H1 (cell line): ENCODE measurements at regions not wholly inside any gene's neighbourhood (a gene's known extent, or its start where the extent isn't known, plus 50 kb on each side); places are given as distances from the start of the nearest gene placed in this dataset.

Experiments
- CTCF ChIA-PET: fragments of 300-600 bp; sonication (Branson Sonifier 250); formaldehyde crosslinking; loops from one replicate; lab custom pipeline; 2021; ENCODE audit not compliant: partially characterized antibody; lab: Charles Lee
- POLR2A ChIA-PET: fragments of 300-600 bp; sonication (Branson Sonifier 250); formaldehyde crosslinking; loops from one replicate; lab custom pipeline; 2021; ENCODE audit warnings: inconsistent platforms; ENCODE audit not compliant: partially characterized antibody; lab: Charles Lee
- DNase-seq, 2 experiments: peaks; one replicate each; pipeline versions ENCODE4 v3.0.0 to v3.0.0-alpha.2; 2010 to 2022; ENCODE audit warnings: low spot score in 2 of 2, low read depth in 1 of 2, mixed read lengths in 1 of 2
- FAIRE-seq: peaks from 2 replicates; lab custom pipeline; 2011; peaks lifted over from hg19 to GRCh38; lab: Jason Lieb, UNC
- H2AFZ ChIP-seq: 2 replicates; pipeline ENCODE4 v1.8.1; 2012; ENCODE audit warnings: low read length, inconsistent platforms
- H2AK5ac ChIP-seq: 2 replicates; pipeline ENCODE4 v1.6.1; 2013; ENCODE audit warnings: low read depth, low read length
- H2BK120ac ChIP-seq: replicated peaks from 2 replicates; pipeline ENCODE3; 2013; ENCODE audit warnings: low read depth, low read length, inconsistent platforms
- H2BK12ac ChIP-seq: 2 replicates; pipeline ENCODE4 v1.6.1; 2013; ENCODE audit warnings: low read depth, low read length
- H2BK15ac ChIP-seq: 2 replicates; pipeline ENCODE4 v1.6.1; 2013; ENCODE audit warnings: low read length
- H2BK20ac ChIP-seq: 2 replicates; pipeline ENCODE4 v1.6.1; 2013; ENCODE audit warnings: low read length
- H2BK5ac ChIP-seq: 2 replicates; pipeline ENCODE4 v1.6.1; 2013; ENCODE audit warnings: low read depth, low read length
- H3K14ac ChIP-seq: 2 replicates; pipeline ENCODE4 v1.6.1; 2013; ENCODE audit warnings: inconsistent platforms; ENCODE audit not compliant: insufficient read length
- H3K18ac ChIP-seq: 2 replicates; pipeline ENCODE4 v1.6.1; 2013; ENCODE audit warnings: low read length; ENCODE audit errors: extremely low read depth
- H3K23ac ChIP-seq: 2 replicates; pipeline ENCODE4 v1.6.1; 2013; ENCODE audit warnings: inconsistent platforms; ENCODE audit not compliant: insufficient read length
- H3K23me2 ChIP-seq: 2 replicates; pipeline ENCODE4 v1.6.1; 2013; ENCODE audit warnings: low read depth, low read length
- H3K27ac ChIP-seq: 2 replicates; pipeline ENCODE4 v1.6.1; 2011; ENCODE audit warnings: low read depth, low read length, inconsistent platforms
- H3K27me3 ChIP-seq, 4 experiments: replicated peaks in 1 of 4; 1 replicate in 1 of 4; 2 replicates in 3 of 4; pipeline versions ENCODE4 v1.6.1 to v1.8.1; 2011 to 2013; ENCODE audit warnings: low read length in 3 of 4, mild to moderate bottlenecking in 3 of 4, inconsistent platforms in 2 of 4, mixed read lengths in 2 of 4, moderate library complexity in 1 of 4; ENCODE audit not compliant: control insufficient read depth in 3 of 4, insufficient read depth in 3 of 4; ENCODE audit errors: extremely low read depth in 1 of 4
- H3K36me3 ChIP-seq, 4 experiments: 2 replicates each; pipeline versions ENCODE4 v1.6.1 to v1.8.1; 2011 to 2013; ENCODE audit warnings: mild to moderate bottlenecking in 4 of 4, low read length in 3 of 4, moderate library complexity in 2 of 4, control low read depth in 1 of 4, inconsistent platforms in 1 of 4; ENCODE audit not compliant: insufficient read depth in 4 of 4, control insufficient read depth in 2 of 4
- H3K4ac ChIP-seq: replicated peaks from 2 replicates; pipeline ENCODE3; 2013; ENCODE audit warnings: low read length, low read depth, mixed read lengths, inconsistent platforms; ENCODE audit not compliant: insufficient read length
- H3K4me1 ChIP-seq, 4 experiments: replicated peaks in 1 of 4; 1 replicate in 1 of 4; 2 replicates in 3 of 4; pipeline versions ENCODE4 v1.6.1 to v1.8.1; 2011 to 2013; ENCODE audit warnings: low read length in 3 of 4, inconsistent platforms in 2 of 4, mixed read lengths in 1 of 4; ENCODE audit not compliant: insufficient read depth in 4 of 4, control insufficient read depth in 3 of 4
- H3K4me2 ChIP-seq, 2 experiments: 2 replicates each; pipeline versions ENCODE4 v1.6.1 to v1.8.1; 2011 to 2013; ENCODE audit warnings: low read depth in 2 of 2, low read length in 2 of 2, control low read depth in 1 of 2, inconsistent platforms in 1 of 2, mild to moderate bottlenecking in 1 of 2; ENCODE audit not compliant: insufficient read depth in 1 of 2
- H3K4me3 ChIP-seq, 4 experiments: fragments of 200-600, 300-600 bp in 1 of 4; sonication (generic), shearing (Covaris generic), sonication (Bioruptor Twin) in 1 of 4; 2 replicates each; pipeline versions ENCODE4 v1.5.1 to v1.8.1; 2011 to 2016; ENCODE audit warnings: low read length in 4 of 4, low read depth in 3 of 4, control low read depth in 2 of 4, inconsistent platforms in 2 of 4, mild to moderate bottlenecking in 2 of 4, mixed read lengths in 1 of 4, moderate library complexity in 1 of 4; ENCODE audit not compliant: insufficient read depth in 2 of 4; ENCODE audit errors: extremely low read depth in 1 of 4
- H3K56ac ChIP-seq: replicated peaks from 2 replicates; pipeline ENCODE3; 2013; ENCODE audit warnings: low read depth, mild to moderate bottlenecking, mixed read lengths, low read length, inconsistent platforms; ENCODE audit not compliant: insufficient read length
- H3K79me1 ChIP-seq: 2 replicates; pipeline ENCODE4 v1.6.1; 2013; ENCODE audit warnings: low read depth, low read length, control low read depth
- H3K79me2 ChIP-seq, 2 experiments: 2 replicates each; pipeline versions ENCODE4 v1.6.1 to v1.8.1; 2012 to 2013; ENCODE audit warnings: low read length in 2 of 2, mild to moderate bottlenecking in 2 of 2, inconsistent platforms in 1 of 2; ENCODE audit not compliant: insufficient read depth in 2 of 2, control insufficient read depth in 1 of 2
- H3K9ac ChIP-seq, 4 experiments: replicated peaks in 1 of 4; 1 replicate in 1 of 4; 2 replicates in 3 of 4; pipeline versions ENCODE4 v1.6.1 to v1.8.1; 2011 to 2013; ENCODE audit warnings: low read depth in 3 of 4, low read length in 3 of 4, control low read depth in 2 of 4, mild to moderate bottlenecking in 2 of 4, moderate library complexity in 2 of 4, inconsistent platforms in 1 of 4; ENCODE audit errors: extremely low read depth in 1 of 4
- H3K9me3 ChIP-seq, 2 experiments: 2 replicates each; pipeline versions ENCODE4 v1.6.1 to v1.8.1; 2012 to 2013; ENCODE audit warnings: mild to moderate bottlenecking in 2 of 2, moderate library complexity in 2 of 2, control low read depth in 1 of 2, inconsistent platforms in 1 of 2, low read depth in 1 of 2, low read length in 1 of 2, mixed read lengths in 1 of 2; ENCODE audit not compliant: insufficient read depth in 2 of 2
- H4K20me1 ChIP-seq, 2 experiments: replicated peaks in 1 of 2; 2 replicates each; pipeline versions ENCODE3 to v1.8.1; 2011 to 2013; ENCODE audit warnings: inconsistent platforms in 2 of 2, low read length in 2 of 2, mild to moderate bottlenecking in 1 of 2; ENCODE audit not compliant: insufficient read depth in 2 of 2, control insufficient read depth in 1 of 2
- H4K5ac ChIP-seq: 2 replicates; pipeline ENCODE4 v1.6.1; 2013; ENCODE audit warnings: low read length, low read depth, mixed read lengths, inconsistent platforms; ENCODE audit not compliant: insufficient read length
- H4K8ac ChIP-seq: 2 replicates; pipeline ENCODE4 v1.8.0; 2013; ENCODE audit warnings: mild to moderate bottlenecking, moderate library complexity, low read length, inconsistent platforms; ENCODE audit not compliant: insufficient read depth; ENCODE audit errors: extremely low read depth
- H4K91ac ChIP-seq: replicated peaks from 2 replicates; pipeline ENCODE3; 2013; ENCODE audit warnings: low read length, mixed read lengths, inconsistent platforms; ENCODE audit not compliant: insufficient read length
- CBX5 ChIP-seq: fragments of 300-800, 300-1000 bp; sonication (generic); IDR thresholded peaks from 2 replicates; pipeline ENCODE4 v1.7.1; 2016; ENCODE audit warnings: antibody characterized with exemption, low read length, low read depth
- KDM5A ChIP-seq: fragments of 200-600 bp; IDR thresholded peaks from 2 replicates; pipeline ENCODE4 v1.7.1; 2012; ENCODE audit warnings: mild to moderate bottlenecking, low read length, inconsistent platforms, mixed read lengths
- RFX5 ChIP-seq: IDR thresholded peaks from 2 replicates; pipeline ENCODE4 v1.6.1; 2011; ENCODE audit warnings: low read depth, low read length, improper control_type of control experiment, borderline replicate concordance
- SIRT6 ChIP-seq: IDR thresholded peaks from one replicate; pipeline ENCODE4 v1.7.1; 2012; ENCODE audit warnings: low read length, inconsistent platforms
- SRF ChIP-seq: IDR thresholded peaks from 2 replicates; pipeline ENCODE4 v1.6.1; 2011; ENCODE audit warnings: mild to moderate bottlenecking, low read depth, low read length, moderate library complexity
- WGBS, 2 experiments: shearing (Covaris generic) in 1 of 2; methylation state at CpG; one replicate each; pipeline versions ENCODE4 v1.1.6 to v1.1.7; 2013 to 2015; ENCODE audit warnings: low lambda C conversion rate in 2 of 2, mixed read lengths in 2 of 2, inconsistent platforms in 1 of 2, low coverage in 1 of 2, missing lambda C conversion rate in 1 of 2; ENCODE audit not compliant: insufficient replicate concordance in 2 of 2, insufficient coverage in 1 of 2, insufficient read length in 1 of 2; ENCODE audit errors: extremely low coverage in 1 of 2, missing lambda C conversion rate in 1 of 2; 5-methylcytosine and 5-hydroxymethylcytosine counted together
- TF ChIP-seq, protein P1 (sequence below), 3 experiments: IDR thresholded peaks; 1 replicate in 2 of 3; 2 replicates in 1 of 3; pipeline versions ENCODE4 v1.5.1 to v1.6.1; 2011; ENCODE audit warnings: low read length in 3 of 3, mild to moderate bottlenecking in 3 of 3, inconsistent platforms in 2 of 3, low read depth in 1 of 3, moderate library complexity in 1 of 3; ENCODE audit not compliant: insufficient read depth in 1 of 3; ENCODE audit errors: control extremely low read depth in 1 of 3

DNA sequence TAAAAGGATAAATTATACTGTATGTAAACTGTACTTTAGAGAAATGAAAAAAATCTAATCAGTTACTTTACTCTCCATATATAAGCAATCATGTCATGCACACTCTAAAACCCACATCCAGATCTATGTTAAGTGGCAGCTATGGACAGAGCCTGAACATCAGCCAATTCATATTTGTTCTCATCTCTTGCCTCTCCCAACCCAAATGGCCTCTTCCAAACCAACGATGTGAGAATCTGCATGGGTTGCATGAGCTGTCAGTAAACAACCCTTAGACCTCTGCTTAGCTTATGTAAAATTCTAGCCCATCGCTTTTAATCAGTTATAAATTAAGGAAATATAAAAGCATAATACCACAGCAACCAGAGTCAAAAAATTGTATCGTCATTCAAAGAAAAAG lies 288.7 kb upstream of the INTU start:
- no peak overlapping the region for H3K23ac ChIP-seq
- no peak overlapping the region for H2BK5ac ChIP-seq
- H3K23me2 ChIP-seq: no peaks in the 10 kb centered on the region
- no peak overlapping the region for H4K5ac ChIP-seq
- H3K4me1 ChIP-seq: no peaks in the 10 kb centered on the region
- no peak overlapping the region for H3K9ac ChIP-seq
- no peak overlapping the region for H2BK20ac ChIP-seq
- H4K8ac ChIP-seq: no peak overlapping the region
- H2AFZ ChIP-seq: no peak overlapping the region
- FAIRE-seq (no peak), DNase-seq (no peak)
- H4K20me1 ChIP-seq: no peaks in the 10 kb centered on the region
- no peaks in the 10 kb centered on the region for H3K9me3 ChIP-seq
- H3K4me2 ChIP-seq: no peak overlapping the region
- peaks cover 0 to 1% (median 0%) of the 10 kb centered on the region in 4 experiments; a peak in 1 of 7 replicates for H3K27me3 ChIP-seq
- POLR2A ChIA-PET: no interaction called here
- H2BK15ac ChIP-seq: no peak overlapping the region
- no peaks in the 10 kb centered on the region for H3K79me2 ChIP-seq
- H2BK120ac ChIP-seq: no peak overlapping the region
- H3K14ac ChIP-seq: no peak overlapping the region
- no peak overlapping the region for H2AK5ac ChIP-seq
- no peak overlapping the region for H3K56ac ChIP-seq
- no peak overlapping the region for H4K91ac ChIP-seq
- H3K79me1 ChIP-seq: no peaks in the 10 kb centered on the region
- no peak overlapping the region for H3K27ac ChIP-seq
- H2BK12ac ChIP-seq: no peak overlapping the region
- TF ChIP-seq SIRT6 (no peak), RFX5 (no peak), SRF (no peak), KDM5A (no peak), CBX5 (no peak)
- TF ChIP-seq, protein P1, sequence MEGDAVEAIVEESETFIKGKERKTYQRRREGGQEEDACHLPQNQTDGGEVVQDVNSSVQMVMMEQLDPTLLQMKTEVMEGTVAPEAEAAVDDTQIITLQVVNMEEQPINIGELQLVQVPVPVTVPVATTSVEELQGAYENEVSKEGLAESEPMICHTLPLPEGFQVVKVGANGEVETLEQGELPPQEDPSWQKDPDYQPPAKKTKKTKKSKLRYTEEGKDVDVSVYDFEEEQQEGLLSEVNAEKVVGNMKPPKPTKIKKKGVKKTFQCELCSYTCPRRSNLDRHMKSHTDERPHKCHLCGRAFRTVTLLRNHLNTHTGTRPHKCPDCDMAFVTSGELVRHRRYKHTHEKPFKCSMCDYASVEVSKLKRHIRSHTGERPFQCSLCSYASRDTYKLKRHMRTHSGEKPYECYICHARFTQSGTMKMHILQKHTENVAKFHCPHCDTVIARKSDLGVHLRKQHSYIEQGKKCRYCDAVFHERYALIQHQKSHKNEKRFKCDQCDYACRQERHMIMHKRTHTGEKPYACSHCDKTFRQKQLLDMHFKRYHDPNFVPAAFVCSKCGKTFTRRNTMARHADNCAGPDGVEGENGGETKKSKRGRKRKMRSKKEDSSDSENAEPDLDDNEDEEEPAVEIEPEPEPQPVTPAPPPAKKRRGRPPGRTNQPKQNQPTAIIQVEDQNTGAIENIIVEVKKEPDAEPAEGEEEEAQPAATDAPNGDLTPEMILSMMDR (IDR thresholded peaks at IDR 0.05; ENCODE audit: control extremely low read depth in 1 of 3, insufficient read depth in 1 of 3, low read depth in 1 of 3, low read length in 3 of 3): no peak
- 91% methylated on average over 3 of the region's 3 CpGs; no CpG with 5 or more reads in 1 of the 2 experiments for WGBS, 2 experiments
- no peak overlapping the region for H3K4me3 ChIP-seq
- no peak overlapping the region for H3K18ac ChIP-seq
- H3K36me3 ChIP-seq: no peaks in the 10 kb centered on the region
- CTCF ChIA-PET: interaction anchor here (1.0 to 1.3 kb wide), 2 partner anchors 8 to 761 kb away, joined by 3 read pairs; no protein-coding TSS in a partner anchor
- H3K4ac ChIP-seq: no peak overlapping the region
